GM10266 (cell line): ENCODE measurements at regions not wholly inside any gene's neighbourhood (a gene's known extent, or its start where the extent isn't known, plus 50 kb on each side); places are given as distances from the start of the nearest gene placed in this dataset.

Experiments used
- DNase-seq: peaks from one replicate; pipeline ENCODE4 v3.0.0; 2012; ENCODE audit errors: extremely low spot score
- TF ChIP-seq, protein P1 (sequence below): IDR thresholded peaks from 2 replicates; pipeline ENCODE4 v1.5.1; 2012; ENCODE audit warnings: mild to moderate bottlenecking, low read depth; ENCODE audit not compliant: control insufficient read depth, insufficient read depth; ENCODE audit errors: missing control alignments

DNA sequence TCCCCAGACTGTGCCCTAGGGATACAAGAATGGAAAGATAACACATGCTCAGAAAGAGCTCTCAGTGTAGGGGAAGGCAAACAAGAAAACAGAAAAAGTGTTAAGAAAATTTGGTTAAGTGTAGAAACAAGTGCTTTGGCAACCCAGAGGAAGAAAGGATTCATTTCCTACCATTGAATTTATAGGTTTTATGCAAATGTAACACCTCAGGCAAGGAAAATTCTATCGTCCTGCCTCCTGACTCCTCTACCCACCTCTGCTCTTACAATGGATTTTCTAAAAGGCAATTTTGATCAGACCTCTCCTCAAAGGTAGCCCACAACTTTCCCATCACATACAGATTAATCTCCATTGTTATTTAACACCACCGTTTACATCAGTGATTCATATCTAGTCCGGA lies 298.7 kb downstream of the RFC3 start:
- TF ChIP-seq, protein P1, sequence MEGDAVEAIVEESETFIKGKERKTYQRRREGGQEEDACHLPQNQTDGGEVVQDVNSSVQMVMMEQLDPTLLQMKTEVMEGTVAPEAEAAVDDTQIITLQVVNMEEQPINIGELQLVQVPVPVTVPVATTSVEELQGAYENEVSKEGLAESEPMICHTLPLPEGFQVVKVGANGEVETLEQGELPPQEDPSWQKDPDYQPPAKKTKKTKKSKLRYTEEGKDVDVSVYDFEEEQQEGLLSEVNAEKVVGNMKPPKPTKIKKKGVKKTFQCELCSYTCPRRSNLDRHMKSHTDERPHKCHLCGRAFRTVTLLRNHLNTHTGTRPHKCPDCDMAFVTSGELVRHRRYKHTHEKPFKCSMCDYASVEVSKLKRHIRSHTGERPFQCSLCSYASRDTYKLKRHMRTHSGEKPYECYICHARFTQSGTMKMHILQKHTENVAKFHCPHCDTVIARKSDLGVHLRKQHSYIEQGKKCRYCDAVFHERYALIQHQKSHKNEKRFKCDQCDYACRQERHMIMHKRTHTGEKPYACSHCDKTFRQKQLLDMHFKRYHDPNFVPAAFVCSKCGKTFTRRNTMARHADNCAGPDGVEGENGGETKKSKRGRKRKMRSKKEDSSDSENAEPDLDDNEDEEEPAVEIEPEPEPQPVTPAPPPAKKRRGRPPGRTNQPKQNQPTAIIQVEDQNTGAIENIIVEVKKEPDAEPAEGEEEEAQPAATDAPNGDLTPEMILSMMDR, result no peak

DNA sequence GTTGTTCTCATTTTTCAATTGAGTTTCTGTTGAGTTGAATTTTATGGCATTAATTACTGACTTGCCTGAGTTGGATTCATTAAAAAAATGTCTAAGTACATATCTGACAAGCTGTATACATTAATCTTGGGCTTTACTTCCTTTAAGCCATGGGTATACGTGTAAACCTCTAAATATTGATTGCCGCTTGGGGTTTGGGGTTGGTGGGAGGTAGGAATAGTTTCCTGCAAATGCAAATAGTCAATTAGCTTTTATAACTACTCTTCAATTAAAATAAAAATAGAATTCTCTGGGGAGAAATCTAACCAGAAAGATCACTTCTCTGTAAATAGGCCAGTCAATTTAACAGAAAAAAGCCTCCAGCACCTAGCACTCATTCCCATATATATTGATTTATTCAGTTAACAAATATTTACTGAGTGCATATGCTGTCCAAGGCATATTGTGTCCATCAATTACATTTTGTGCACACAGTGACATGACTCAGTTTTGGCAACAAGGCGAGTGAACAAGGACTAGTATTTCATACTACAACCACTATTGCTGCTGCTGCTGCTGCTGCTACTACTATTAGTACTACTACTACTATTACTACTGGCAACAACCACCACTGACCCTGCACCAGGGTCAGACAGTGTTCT lies 306.8 kb downstream of the RFC3 start:
- no peak for DNase-seq
- TF ChIP-seq, protein P1, result no peak

More for the DNA sequence above, 298.7 kb downstream of the RFC3 start:
- no peak for DNase-seq

DNA sequence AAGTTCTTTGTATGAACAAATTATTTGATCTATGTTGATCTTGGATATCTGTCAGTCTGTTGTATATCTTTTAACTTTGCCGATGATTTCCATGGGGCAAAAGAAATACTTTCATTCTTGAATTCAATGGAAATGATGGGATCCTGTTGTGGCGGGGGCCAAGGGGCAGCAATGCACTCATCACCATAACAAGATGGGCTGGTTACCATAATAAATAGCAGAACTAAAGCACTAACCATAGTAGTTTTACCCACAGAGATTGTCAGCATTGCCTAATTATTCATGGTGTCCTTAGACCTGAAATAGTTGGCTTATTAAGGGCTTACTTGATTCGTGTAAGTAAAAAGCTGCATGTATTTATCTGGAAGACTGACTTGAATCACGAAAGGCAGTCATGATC lies 309.6 kb downstream of the RFC3 start:
- no peak for DNase-seq
- TF ChIP-seq, protein P1, result no peak

DNA sequence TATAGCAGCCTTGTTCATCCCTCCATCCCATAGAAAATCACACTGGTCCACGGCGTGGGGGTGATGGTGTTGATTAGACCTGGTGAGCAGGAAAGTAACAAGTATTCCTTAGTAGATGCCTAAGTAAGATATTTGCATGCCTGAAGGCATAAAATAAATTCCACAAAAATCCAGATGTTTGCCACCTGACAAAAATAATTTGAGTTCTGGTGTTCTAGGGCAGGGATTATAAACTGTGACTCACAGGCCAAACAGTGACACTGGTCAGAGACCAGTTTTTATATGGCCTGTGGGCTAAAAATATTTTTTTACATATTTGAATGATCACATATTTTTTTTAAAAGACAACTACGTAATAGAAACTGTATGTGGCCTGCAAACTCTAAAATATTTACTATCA lies 310.7 kb downstream of the RFC3 start:
- TF ChIP-seq, protein P1, result no peak
- no peak for DNase-seq

DNA sequence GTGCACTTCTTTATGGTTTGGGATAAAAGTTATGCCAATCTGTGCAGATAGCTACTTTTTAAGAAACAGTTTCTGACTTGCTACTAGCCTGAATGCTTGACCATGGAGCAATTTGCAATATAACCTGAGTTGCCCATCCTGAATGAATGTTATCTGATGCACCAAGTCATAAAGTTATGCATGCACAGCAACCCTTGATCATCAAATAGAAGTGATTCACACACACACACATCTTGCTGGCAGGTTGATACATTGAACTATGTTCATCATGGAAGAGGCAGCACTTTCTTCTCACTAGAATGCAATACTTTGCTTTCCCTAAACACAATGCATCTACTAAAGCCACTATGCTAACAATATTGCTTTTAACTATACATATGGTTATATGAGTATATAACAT lies 311.5 kb downstream of the RFC3 start:
- DNase-seq, result no peak
- TF ChIP-seq, protein P1, result no peak

DNA sequence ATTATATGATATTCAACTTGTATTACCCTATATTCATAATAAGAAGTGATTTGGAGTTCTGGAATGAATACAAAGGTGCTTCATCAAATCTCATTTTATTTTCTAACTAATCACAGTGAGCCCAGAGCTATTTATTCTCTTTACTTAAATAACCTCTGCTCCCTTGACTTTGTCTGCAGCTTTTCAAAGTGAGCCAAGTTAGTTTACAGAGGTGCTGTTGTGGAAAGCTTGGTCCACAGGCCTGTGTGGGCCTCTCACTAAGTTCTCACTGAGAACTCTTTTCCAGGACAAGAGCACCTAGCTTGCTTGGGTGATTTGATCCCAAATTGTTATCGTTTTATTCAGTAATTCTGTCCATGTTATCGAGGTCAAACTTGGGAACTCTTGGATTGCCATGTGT lies 319.3 kb downstream of the RFC3 start:
- TF ChIP-seq, protein P1, result no peak
- DNase-seq, result no peak

DNA sequence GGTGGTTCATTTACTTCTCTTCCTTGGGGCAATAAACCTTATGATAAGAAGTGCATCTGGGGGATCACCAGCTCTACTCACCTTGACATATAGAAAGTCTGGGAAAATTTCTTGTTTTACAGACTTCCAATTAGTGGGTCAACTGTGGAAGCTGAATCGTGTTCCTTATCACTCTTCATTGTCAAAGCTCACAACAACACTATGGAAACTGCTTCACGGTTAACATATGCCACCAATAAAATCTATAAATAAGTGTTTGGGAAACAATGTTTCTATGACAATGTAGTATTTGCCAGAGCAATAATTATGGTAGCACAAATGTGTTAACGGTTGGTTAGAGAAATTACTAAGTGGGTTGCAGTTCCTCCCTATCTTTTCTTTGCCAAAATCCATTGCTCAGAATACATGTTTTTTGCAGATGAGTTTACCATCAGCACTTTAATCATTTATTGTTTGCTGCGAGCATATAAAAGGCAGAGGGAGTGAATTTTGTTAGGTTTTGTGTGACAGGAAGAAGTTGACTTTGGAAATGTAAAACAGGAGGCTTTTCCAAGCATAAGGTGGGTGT lies 321.8 kb downstream of the RFC3 start:
- DNase-seq, result no peak
- TF ChIP-seq, protein P1, result no peak
